Nephron progenitor cell (in vitro differentiated cells): ENCODE measurements at regions not wholly inside any gene's neighbourhood (a gene's known extent, or its start where the extent isn't known, plus 50 kb on each side); places are given as distances from the start of the nearest gene placed in this dataset.

ENCODE experiments used
- DNase-seq: peaks from one replicate; pipeline ENCODE4 v3.0.0; 2021
- H3K27ac Mint-ChIP-seq: 2 replicates; pipeline ENCODE4 v1.8.0; 2021; ENCODE audit warnings: mild to moderate bottlenecking, moderate library complexity, mixed read lengths
- H3K27me3 Mint-ChIP-seq: 2 replicates; pipeline ENCODE4 v1.8.0; 2021; ENCODE audit warnings: mild to moderate bottlenecking, low read depth, mixed read lengths; ENCODE audit not compliant: poor library complexity
- H3K36me3 Mint-ChIP-seq: 2 replicates; pipeline ENCODE4 v1.8.0; 2021; ENCODE audit warnings: low read depth, mixed read lengths
- H3K4me1 Mint-ChIP-seq: 2 replicates; pipeline ENCODE4 v1.8.0; 2021; ENCODE audit warnings: mixed read lengths
- H3K4me3 Mint-ChIP-seq: 2 replicates; pipeline ENCODE4 v1.8.0; 2021; ENCODE audit warnings: mild to moderate bottlenecking, moderate library complexity, mixed read lengths
- H3K9me3 Mint-ChIP-seq: 2 replicates; pipeline ENCODE4 v1.8.0; 2021; ENCODE audit warnings: mild to moderate bottlenecking, moderate library complexity, mixed read lengths
- TF ChIP-seq, protein P1 (sequence below): fragments of 200-600 bp; sonication (generic); IDR thresholded peaks from 2 replicates; pipeline ENCODE4 v1.5.0; 2021; ENCODE audit warnings: antibody characterized with exemption

- TF ChIP-seq, protein P1, sequence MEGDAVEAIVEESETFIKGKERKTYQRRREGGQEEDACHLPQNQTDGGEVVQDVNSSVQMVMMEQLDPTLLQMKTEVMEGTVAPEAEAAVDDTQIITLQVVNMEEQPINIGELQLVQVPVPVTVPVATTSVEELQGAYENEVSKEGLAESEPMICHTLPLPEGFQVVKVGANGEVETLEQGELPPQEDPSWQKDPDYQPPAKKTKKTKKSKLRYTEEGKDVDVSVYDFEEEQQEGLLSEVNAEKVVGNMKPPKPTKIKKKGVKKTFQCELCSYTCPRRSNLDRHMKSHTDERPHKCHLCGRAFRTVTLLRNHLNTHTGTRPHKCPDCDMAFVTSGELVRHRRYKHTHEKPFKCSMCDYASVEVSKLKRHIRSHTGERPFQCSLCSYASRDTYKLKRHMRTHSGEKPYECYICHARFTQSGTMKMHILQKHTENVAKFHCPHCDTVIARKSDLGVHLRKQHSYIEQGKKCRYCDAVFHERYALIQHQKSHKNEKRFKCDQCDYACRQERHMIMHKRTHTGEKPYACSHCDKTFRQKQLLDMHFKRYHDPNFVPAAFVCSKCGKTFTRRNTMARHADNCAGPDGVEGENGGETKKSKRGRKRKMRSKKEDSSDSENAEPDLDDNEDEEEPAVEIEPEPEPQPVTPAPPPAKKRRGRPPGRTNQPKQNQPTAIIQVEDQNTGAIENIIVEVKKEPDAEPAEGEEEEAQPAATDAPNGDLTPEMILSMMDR = no peak
- peaks cover 8% of the 10 kb centered on the region for H3K4me1 Mint-ChIP-seq
- H3K27ac Mint-ChIP-seq = no peak overlapping the region
- no peaks in the 10 kb centered on the region for H3K36me3 Mint-ChIP-seq
- no peak overlapping the region for H3K4me3 Mint-ChIP-seq
- no peak for DNase-seq
- peaks cover 36% of the 10 kb centered on the region for H3K9me3 Mint-ChIP-seq
- peaks cover 3% of the 10 kb centered on the region for H3K27me3 Mint-ChIP-seq
Measured at GRCh38 chrX:10949541-10949940, 161.6 kb upstream of the HCCS start.

GRCh38 chrX:10952619-10953018, 158.5 kb upstream of the HCCS start:
- DNase-seq = no peak
- peaks cover 6% of the 10 kb centered on the region for H3K36me3 Mint-ChIP-seq
- peaks cover 6% of the 10 kb centered on the region for H3K4me1 Mint-ChIP-seq
- H3K27ac Mint-ChIP-seq = no peak overlapping the region
- TF ChIP-seq, protein P1 = no peak
- H3K27me3 Mint-ChIP-seq = peaks cover 3% of the 10 kb centered on the region
- H3K9me3 Mint-ChIP-seq = peaks cover 61% of the 10 kb centered on the region
- H3K4me3 Mint-ChIP-seq = no peak overlapping the region

- TF ChIP-seq, protein P1 = no peak
- H3K27ac Mint-ChIP-seq = no peak overlapping the region
- H3K9me3 Mint-ChIP-seq = peaks cover 25% of the 10 kb centered on the region
- H3K36me3 Mint-ChIP-seq = no peaks in the 10 kb centered on the region
- H3K27me3 Mint-ChIP-seq = no peaks in the 10 kb centered on the region
- no peak for DNase-seq
- H3K4me1 Mint-ChIP-seq = no peaks in the 10 kb centered on the region
- H3K4me3 Mint-ChIP-seq = no peak overlapping the region
Measured at GRCh38 chrX:10965174-10965798, 145.8 kb upstream of the HCCS start.

GRCh38 chrX:10966057-10966456, 145.1 kb upstream of the HCCS start:
- no peak overlapping the region for H3K27ac Mint-ChIP-seq
- no peak for DNase-seq
- peaks cover 22% of the 10 kb centered on the region for H3K9me3 Mint-ChIP-seq
- H3K4me3 Mint-ChIP-seq = no peak overlapping the region
- H3K4me1 Mint-ChIP-seq = no peaks in the 10 kb centered on the region
- no peaks in the 10 kb centered on the region for H3K36me3 Mint-ChIP-seq
- TF ChIP-seq, protein P1 = no peak
- no peaks in the 10 kb centered on the region for H3K27me3 Mint-ChIP-seq

GRCh38 chrX:10971176-10971575, 140.0 kb upstream of the HCCS start:
- Mint-ChIP-seq H3K4me1 (no peaks in the 10 kb centered on the region), H3K9me3 (peaks cover 28% of the 10 kb centered on the region), H3K4me3 (no peak overlapping the region), H3K36me3 (no peaks in the 10 kb centered on the region), H3K27me3 (no peaks in the 10 kb centered on the region), H3K27ac (no peak overlapping the region)
- TF ChIP-seq, protein P1 = no peak
- DNase-seq = no peak

GRCh38 chrX:10971759-10972158, 139.4 kb upstream of the HCCS start:
- Mint-ChIP-seq H3K4me3 (no peak overlapping the region), H3K27me3 (no peaks in the 10 kb centered on the region), H3K4me1 (no peaks in the 10 kb centered on the region), H3K9me3 (peaks cover 31% of the 10 kb centered on the region), H3K36me3 (no peaks in the 10 kb centered on the region), H3K27ac (no peak overlapping the region)
- TF ChIP-seq, protein P1 = no peak
- no peak for DNase-seq
